BJ (cell line): ENCODE measurements at regions not wholly inside any gene's neighbourhood (a gene's known extent, or its start where the extent isn't known, plus 50 kb on each side); places are given as distances from the start of the nearest gene placed in this dataset.

Experiments
- CTCF ChIA-PET: fragments of 350-600 bp; formaldehyde crosslinking; extraction: SDS; loops from one replicate; lab custom pipeline; 2021; ENCODE audit warnings: antibody characterized with exemption, inconsistent platforms; lab: Yijun Ruan, JAX
- POLR2A ChIA-PET: fragments of 300-600 bp; sonication (Branson Sonifier 250); formaldehyde crosslinking; extraction: SDS; loops from one replicate; lab custom pipeline; 2021; ENCODE audit warnings: antibody characterized with exemption; lab: Charles Lee
- DNase-seq: peaks from one replicate; pipeline ENCODE4 v3.0.0-alpha.2; 2011; ENCODE audit warnings: low read depth
- H3K27me3 ChIP-seq: 2 replicates; pipeline ENCODE4 v1.6.0; 2011; ENCODE audit warnings: low read length; ENCODE audit not compliant: control insufficient read depth, insufficient read depth
- H3K36me3 ChIP-seq: 2 replicates; pipeline ENCODE4 v1.5.1; 2011; ENCODE audit warnings: low read length; ENCODE audit not compliant: control insufficient read depth, insufficient read depth
- H3K4me3 ChIP-seq: 2 replicates; pipeline ENCODE4 v1.5.1; 2011; ENCODE audit warnings: low read depth, mild to moderate bottlenecking, control low read depth, low read length
- TF ChIP-seq, protein P1 (sequence below): IDR thresholded peaks from 2 replicates; pipeline ENCODE4 v1.5.1; 2011; ENCODE audit warnings: low read depth, mild to moderate bottlenecking, control low read depth, inconsistent platforms, low read length, moderate library complexity; ENCODE audit not compliant: insufficient read depth

DNA sequence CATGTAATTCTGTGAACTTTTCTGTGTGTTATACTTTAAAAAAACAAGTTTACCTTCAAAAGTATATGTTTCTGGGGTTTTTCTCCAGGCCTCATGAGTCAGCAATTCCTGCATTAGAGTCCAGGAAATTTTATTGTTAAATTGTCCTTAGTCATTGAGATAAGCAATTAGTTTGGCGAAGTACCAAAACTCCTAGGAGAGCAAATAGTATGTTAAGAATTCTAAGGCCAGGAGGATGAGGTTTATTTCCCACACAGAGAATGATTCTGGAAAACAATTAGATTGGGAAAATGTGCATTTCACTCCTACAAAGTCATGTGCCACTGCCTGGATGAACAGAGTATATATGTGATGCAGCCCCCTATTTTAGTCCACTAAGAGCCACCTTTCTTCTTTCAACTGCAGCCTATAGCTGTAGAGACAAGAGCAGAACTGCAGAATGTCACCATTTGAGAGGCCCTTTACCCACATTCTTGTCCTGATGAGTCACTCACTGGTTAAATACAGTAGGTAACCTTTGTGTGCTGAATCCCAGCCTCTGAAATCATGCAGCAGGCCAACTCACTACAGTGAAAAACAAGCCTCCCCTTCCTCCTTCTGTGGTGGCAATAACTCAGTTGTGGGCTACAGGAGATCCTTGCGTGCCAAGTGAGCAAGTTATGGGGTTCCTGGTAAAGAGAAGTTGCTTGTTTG lies 452.8 kb upstream of the THBS1 start:
- POLR2A ChIA-PET: interaction anchor here (0.6 to 0.9 kb wide), 3 partner anchors 103 to 413 kb away, joined by 3 to 4 read pairs (median 3); no protein-coding TSS in a partner anchor

DNA sequence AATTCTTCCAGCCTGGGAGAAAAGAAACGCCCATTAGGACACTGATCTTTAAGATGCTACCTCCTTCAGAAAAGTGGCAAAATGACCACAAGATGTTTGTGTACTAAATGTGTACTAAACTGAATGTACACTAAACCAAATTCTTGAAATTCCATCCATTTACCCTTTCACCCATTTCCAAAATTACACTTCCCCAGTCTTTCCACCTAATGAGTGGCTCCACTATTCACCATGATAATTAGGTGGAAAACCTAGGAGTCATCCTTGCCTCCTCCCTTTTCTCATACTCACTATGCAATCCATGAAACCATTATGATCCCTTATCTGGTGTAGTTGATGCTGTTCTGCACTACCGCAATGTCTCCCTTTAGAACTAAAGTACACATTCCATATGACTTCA lies 452.1 kb upstream of the THBS1 start:
- ChIA-PET POLR2A (interaction anchor here (0.5 to 0.9 kb wide), 5 partner anchors 76 to 437 kb away, joined by 3 to 8 read pairs (median 4); no protein-coding TSS in a partner anchor), CTCF (interaction anchor here (0.7 kb wide), 1 partner anchor 23 kb away, joined by 3 read pairs; no protein-coding TSS in a partner anchor)
- H3K27me3 ChIP-seq: no peaks in the 10 kb centered on the region
- no peaks in the 10 kb centered on the region; the same call in 1 of the 2 replicates for H3K36me3 ChIP-seq
- no peak for DNase-seq
- TF ChIP-seq, protein P1, sequence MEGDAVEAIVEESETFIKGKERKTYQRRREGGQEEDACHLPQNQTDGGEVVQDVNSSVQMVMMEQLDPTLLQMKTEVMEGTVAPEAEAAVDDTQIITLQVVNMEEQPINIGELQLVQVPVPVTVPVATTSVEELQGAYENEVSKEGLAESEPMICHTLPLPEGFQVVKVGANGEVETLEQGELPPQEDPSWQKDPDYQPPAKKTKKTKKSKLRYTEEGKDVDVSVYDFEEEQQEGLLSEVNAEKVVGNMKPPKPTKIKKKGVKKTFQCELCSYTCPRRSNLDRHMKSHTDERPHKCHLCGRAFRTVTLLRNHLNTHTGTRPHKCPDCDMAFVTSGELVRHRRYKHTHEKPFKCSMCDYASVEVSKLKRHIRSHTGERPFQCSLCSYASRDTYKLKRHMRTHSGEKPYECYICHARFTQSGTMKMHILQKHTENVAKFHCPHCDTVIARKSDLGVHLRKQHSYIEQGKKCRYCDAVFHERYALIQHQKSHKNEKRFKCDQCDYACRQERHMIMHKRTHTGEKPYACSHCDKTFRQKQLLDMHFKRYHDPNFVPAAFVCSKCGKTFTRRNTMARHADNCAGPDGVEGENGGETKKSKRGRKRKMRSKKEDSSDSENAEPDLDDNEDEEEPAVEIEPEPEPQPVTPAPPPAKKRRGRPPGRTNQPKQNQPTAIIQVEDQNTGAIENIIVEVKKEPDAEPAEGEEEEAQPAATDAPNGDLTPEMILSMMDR: no peak
- no peak overlapping the region for H3K4me3 ChIP-seq

More for the DNA sequence above, 452.8 kb upstream of the THBS1 start:
- H3K36me3 ChIP-seq: no peaks in the 10 kb centered on the region; the same call in 1 of the 2 replicates
- DNase-seq: no peak
- TF ChIP-seq, protein P1: no peak
- CTCF ChIA-PET: no interaction called here
- no peaks in the 10 kb centered on the region for H3K27me3 ChIP-seq
- H3K4me3 ChIP-seq: no peak overlapping the region

GRCh38 chr15:39130556-39131379 lies 450.1 kb upstream of the THBS1 start:
- no peak for DNase-seq
- POLR2A ChIA-PET: interaction anchor here (0.7 to 1.3 kb wide), 4 partner anchors 9 to 450 kb away, joined by 3 to 20 read pairs (median 4); partner anchors contain the start of gene THBS1
- CTCF ChIA-PET: interaction anchor here (0.9 to 1.6 kb wide), 4 partner anchors 9 to 431 kb away, joined by 3 to 5 read pairs (median 4); no protein-coding TSS in a partner anchor

DNA sequence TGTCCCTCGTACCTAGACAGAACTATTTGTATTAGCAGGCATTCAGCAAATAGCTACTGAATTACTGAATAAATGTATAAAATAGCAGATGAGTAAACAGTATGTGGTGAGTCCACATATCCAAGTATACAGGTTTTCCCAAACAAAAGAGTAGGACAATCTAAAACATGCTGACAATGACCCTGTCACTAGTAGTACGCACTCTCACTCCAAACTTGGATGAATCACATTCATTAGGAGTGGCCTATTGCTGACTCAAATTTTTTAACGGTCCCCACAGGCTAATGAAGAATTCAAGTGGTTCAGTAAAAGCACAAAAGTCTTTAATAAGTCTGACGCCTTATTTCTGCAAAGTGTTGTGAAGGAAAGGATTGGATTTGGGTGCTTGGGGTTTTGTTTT lies 449.3 kb upstream of the THBS1 start:
- H3K27me3 ChIP-seq: no peaks in the 10 kb centered on the region
- TF ChIP-seq, protein P1: no peak
- DNase-seq: no peak
- no peaks in the 10 kb centered on the region; the same call in 1 of the 2 replicates for H3K36me3 ChIP-seq
- ChIA-PET CTCF (interaction anchor here (0.9 to 1.5 kb wide), 4 partner anchors 15 to 432 kb away, joined by 3 to 5 read pairs (median 4); no protein-coding TSS in a partner anchor), POLR2A (interaction anchor here (0.6 to 1.3 kb wide), 4 partner anchors 8 to 714 kb away, joined by 3 to 20 read pairs (median 4); no protein-coding TSS in a partner anchor)
- no peak overlapping the region for H3K4me3 ChIP-seq

More at GRCh38 chr15:39130556-39131379, 450.1 kb upstream of the THBS1 start:
- Histone ChIP-seq H3K4me3 (no peak overlapping the region), H3K27me3 (no peaks in the 10 kb centered on the region), H3K36me3 (no peaks in the 10 kb centered on the region; the same call in 1 of the 2 replicates)
- TF ChIP-seq, protein P1: no peak
